ENCODE measurements at regions not wholly inside any gene's neighbourhood (a gene's known extent, or its start where the extent isn't known, plus 50 kb on each side); places are given as distances from the start of the nearest gene placed in this dataset.

DNA sequence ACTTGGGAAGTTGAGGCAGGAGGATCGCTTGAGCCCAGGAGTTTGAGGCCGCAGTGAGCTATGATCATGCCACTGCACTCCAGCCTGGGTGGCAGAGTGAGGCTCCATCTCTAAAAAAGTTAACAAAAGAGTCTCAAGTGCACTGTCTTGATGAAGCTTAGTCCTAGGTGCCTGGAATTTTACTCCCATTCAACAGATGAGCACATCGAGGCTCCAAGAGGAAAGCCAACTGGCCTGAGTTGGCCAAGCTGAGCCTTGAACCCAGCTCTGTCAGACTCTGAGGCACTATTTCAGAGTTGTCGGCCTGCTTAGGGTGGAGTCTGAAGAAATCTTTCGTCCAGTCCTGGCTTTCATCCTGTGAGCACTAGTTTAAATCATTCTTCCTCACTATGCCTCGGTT lies 98.1 kb upstream of the MAP1LC3B2 start:
- no peak for DNase-seq

DNA sequence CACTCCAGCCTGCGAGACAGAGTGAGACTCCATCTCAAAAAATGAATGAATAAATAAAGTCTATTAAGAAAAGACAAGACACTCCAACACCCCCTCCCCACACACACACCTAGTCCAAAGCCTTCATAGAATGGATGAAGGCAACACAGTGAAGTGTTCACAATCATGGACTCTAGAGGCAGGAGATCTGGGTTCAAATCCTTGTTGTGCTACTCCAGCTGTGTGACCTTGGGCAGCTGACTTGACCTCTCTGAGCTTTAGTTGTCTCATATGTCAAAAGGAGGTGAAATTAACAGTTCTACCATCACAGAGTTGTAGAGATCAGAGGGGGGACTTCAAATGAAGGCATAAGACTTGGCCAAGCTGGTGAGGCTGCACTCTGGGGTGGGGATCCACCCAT lies 95.8 kb upstream of the MAP1LC3B2 start:
- no peak for DNase-seq

DNA sequence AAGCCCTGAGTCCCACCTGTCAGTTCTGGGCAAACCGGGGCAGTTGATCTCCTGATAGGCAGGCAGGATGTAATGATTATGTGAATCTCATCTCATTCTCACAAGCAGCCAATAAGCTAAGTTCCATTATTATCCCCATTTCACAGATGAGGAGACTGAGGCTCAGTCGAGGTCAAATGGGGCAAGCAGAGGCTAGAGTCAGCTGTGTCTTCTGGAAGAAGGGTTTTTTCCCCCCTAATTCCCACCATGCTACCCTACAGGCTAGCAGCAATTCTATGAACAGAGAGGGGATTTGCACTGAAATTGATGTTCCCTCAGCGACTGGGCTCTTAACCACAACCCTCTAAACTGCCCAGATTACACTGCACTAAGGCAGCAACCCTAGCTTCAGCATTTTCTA lies 93.8 kb upstream of the MAP1LC3B2 start:
- DNase-seq = no peak

DNA sequence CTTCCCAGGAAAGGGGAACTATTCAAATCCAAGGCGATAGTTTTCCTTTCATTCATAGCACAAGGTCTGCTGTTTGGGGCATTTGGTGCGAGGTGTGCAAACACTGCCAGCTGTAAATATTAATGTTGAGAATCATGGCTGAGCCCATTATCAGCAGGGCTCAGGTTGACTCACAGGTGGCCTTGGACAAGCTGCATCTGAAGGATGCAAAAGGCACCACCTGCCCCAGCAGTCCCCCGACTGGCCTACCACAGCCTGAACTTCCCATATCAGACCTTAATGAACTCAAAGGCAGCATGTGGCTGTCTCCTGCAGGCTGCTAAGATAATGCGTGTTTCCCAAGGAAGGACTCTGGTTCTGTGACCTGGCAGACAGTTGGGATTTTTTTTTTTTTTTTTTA lies 93.3 kb upstream of the MAP1LC3B2 start:
- no peak for DNase-seq

DNA sequence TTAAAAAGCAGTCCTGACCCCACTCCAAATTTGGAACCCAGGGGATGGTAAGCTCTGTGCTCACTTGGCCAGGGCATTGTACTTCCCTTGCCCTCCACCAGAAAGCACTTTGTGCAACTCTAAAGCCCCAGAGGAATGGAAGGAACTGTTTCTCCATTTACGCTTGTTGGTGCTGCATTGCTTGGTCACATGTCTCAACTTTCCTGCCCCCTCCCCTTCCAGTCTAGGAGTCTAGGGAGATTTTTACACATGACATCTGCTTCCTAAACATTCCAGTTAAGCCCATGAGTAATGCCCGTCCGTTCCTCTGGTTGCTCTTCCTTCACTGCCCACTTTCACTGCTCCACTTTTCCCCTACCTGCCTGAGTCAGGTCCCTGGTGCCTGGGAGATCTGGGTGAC lies 92.6 kb upstream of the MAP1LC3B2 start:
- DNase-seq = no peak

DNA sequence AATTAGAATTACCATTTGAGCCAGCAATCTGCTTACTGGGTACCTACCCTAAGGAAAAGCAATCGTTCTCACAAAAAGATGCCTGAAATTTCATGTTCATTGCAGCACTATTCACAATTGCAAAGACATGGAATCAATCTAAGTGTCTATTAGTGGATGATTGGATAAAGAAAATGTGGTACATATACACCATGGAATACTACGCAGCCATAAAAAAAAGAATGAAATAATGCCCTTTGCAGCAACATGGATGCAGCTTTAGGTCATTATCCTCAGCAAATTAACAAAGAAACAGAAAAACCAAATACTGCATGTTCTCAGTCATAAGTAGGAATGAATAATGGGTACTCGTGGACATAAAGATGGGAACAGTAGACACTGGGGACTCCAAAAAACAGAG lies 89.8 kb upstream of the MAP1LC3B2 start:
- DNase-seq = no peak

DNA sequence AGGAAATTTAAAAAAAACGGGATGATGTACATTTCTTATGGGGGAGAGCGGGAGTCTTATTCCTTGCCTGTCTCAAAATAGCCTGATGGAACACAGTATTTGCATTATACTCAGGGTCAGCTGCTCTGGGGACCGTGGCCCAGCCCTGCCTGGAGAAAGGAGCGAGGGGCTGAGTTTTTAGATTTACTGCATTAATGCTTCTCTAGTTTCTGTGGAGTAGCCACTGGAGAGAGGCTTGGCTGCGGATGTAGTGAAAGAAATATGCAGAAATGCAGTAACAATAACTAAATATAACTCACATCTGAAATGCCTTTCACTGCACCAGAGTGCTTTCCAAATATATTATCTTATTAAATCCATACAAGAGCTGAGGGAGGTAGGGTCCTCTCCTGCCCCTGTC lies 87.6 kb upstream of the MAP1LC3B2 start:
- no peak for DNase-seq

DNA sequence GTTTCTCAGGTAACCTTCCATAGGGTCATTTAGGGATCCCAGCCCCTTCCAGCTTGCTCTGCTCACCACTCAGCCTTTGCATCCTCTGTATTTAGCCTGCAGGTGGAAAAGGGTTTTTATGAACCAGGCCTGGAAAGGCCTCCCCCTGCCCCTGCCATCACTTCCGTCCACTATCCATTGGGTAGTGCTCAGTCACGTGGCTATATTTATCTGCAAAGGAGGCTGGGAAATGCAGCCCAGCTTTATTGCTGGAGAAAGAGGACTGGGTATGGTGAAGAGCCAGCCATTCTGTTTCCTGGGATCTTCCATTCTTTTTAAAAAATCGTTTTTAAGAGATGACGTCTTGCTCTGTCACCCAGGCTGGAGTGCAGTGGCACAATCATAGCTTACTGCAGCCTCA lies 87.0 kb upstream of the MAP1LC3B2 start:
- no peak for DNase-seq

DNA sequence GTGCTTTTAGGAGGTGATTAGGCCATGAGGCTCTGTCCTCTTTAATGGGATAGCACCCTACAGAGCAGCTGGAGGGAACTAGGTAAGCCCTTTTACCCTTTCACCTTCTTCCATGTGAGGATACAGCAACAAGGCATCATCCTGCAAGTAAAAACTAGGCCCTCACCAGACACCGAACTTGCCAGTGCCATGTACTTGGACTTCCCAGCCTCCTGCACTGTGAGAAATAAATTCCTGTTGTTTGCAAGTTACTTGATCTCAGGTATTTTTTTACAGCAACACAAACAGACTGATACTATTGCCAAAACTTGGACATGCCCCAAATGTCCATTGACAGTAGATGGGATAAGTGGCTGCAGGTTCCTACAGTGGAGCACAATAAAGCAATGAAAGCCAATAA lies 85.8 kb upstream of the MAP1LC3B2 start:
- DNase-seq = no peak

DNA sequence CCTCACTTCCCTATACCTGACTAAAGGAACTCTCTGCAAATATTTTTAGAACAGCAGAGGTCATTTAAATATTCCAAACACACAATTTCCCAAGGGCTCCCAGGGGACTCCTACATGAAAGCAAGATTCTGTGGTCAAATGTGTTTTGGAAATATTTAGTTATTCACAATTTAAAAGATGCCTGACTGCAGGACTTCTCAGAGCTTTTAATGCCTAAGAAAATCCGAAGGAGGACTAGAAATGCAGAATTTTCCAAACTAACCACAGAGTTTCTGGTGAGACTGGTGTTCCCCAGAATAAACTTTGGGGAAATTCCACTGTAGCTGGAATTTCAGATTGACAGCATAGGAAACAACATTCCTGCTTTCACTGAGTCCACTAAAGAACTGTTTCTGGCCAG lies 84.8 kb upstream of the MAP1LC3B2 start:
- DNase-seq = no peak

DNA sequence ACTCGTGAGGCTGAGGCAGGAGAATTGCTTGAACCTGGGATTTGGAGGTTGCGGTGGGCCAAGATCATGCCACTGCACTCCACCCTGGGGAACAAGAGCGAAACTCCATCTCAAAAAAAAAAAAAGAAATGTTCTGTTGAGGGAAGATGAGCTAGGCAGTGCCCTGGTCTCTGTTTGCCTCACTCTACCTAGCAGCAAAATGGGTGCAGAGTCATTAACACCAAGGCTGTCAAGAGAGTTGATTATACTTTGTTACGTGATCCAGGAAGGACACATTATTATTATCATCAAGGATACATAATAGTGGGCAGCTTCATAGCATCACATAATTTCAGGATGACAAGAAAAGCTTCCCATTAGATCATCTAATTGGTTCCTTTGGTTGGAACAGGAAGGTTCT lies 84.3 kb upstream of the MAP1LC3B2 start:
- no peak for DNase-seq

DNA sequence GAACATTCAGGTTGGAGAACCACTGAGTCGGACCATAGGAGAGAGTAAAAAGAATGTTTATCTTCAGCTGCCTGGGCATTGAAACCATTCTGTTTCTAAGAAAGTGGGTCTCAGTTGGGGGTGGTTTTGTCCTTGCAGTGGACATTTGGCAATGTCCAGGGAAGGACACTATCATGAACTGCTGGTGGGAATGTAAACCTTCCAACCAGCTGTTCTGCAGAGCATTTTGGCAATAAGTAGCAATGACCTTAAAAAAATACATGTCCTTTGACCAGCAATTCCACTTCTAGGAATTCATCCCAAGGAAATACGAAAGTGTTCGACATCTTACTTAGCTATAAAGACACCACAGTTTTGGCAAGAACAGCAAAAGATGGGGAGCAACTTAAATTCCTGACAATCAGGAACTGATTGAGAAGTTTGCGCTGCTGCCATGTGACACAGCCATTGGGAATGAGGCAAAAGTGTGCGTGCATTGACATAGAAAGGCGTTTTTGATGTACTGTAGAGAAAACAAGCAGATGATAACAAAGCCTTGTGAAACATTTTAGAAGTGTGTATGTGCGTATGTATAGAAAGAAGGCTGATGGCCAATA lies 82.9 kb upstream of the MAP1LC3B2 start:
- no peak for DNase-seq

DNA sequence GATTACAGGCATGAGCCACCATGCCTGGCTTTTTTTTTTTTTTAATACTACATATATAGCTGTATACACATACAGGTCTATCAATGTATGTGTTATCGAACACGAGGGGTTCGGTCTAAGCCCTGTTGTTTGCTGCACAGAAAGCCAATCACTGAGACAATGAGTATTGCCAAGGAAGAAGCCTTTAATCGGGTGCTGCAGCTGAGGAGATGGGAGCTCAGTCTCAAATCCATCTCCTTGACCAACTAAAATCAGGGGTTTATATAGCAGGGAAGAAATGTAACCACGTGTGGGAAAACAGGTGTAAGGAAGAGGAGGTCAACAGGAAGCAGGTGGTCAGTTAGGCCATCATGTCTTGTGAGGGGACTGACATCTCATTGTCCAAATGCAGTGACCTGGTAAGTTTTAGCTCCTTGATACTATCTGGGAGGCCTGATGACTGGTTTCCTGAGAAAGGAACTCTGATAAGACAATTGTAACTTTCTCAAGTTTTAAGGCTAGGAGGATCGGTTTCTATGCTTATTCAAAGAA lies 80.9 kb upstream of the MAP1LC3B2 start:
- DNase-seq = no peak

DNA sequence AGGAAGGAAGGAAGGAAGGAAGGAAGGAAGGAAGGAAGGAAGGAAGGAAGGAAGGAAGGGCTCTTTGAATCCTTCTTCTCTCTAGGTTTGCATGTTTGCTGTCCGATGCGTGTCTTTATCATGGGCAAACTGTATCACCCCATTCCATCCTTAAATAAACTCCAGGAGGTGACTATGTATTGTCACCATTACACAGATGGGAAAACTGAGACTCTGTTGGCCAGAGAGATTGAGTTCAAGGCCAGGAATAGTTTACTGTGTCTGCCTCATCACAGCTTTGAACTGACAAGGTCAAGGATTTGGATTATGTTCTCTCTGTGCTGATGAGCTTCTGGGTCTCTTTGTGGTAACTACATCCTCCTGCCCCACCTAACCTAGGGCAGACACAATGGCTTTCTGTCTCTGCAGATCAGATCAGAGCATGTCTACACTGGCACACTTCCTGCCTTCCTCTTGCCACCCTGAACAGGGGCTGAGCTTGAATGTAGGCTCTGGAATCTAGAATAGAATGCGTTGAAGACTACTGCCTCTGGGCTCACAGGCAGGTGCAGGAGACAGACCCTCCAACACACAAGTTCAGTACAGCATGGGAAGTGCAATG lies 78.9 kb upstream of the MAP1LC3B2 start:
- no peak for DNase-seq

DNA sequence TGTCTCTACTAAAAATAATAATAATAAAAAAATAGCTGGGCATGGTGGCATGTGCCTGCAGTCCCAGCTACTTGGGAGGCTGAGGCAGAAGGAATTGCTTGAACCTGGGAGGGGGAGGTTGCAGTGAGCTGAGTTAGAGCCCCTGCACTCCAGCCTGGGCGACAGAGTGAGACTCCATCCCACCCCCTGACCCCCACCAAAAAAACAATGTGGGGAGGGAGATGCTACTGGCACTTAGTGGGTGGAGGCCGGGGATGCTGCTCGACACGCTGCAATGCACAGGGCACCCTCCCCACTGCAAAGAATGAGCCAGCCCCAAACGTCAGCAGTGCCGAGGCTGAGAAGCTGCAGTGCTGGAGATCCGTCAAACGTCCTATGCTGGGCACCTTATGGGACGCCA lies 77.5 kb upstream of the MAP1LC3B2 start:
- DNase-seq = no peak

DNA sequence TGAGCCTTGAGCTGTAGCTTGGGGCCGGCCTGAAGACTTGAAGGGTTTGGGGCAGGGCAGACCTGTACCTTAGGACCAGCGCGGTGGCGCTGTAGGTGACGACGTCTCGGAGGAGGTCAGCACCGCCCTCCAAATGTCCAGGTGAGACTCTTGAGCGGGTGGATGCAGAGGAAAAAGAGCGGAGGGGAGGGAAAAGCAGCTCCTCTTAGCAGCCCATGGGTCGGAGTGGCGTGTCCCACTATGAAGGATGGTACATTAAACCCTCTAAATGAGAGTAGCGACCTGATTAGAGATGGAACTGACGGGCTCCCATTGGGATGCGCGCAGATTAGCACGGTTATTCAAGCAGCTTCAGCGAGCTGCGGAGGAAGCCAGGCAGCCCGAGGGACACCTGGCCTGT lies 77.0 kb upstream of the MAP1LC3B2 start:
- no peak for DNase-seq

DNA sequence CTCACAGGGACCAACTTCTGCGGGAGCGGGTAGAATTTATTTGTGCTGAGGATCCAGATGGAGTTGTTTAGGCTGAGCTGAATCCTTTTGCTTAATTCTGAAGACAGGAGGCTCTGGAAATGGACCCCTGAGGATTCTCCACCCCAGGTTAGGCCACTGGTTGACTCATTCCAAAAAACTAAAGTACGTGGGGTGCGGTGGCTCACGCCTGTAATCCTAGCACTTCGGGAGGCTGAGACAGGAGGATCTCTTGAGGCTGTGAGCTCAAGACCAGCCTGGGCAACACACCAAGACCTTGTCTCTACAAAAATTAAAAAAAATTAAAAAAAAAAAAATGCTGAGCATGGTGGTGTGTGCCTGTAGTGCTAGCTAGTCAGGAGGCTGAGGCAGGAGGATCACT lies 76.3 kb upstream of the MAP1LC3B2 start:
- DNase-seq = no peak

DNA sequence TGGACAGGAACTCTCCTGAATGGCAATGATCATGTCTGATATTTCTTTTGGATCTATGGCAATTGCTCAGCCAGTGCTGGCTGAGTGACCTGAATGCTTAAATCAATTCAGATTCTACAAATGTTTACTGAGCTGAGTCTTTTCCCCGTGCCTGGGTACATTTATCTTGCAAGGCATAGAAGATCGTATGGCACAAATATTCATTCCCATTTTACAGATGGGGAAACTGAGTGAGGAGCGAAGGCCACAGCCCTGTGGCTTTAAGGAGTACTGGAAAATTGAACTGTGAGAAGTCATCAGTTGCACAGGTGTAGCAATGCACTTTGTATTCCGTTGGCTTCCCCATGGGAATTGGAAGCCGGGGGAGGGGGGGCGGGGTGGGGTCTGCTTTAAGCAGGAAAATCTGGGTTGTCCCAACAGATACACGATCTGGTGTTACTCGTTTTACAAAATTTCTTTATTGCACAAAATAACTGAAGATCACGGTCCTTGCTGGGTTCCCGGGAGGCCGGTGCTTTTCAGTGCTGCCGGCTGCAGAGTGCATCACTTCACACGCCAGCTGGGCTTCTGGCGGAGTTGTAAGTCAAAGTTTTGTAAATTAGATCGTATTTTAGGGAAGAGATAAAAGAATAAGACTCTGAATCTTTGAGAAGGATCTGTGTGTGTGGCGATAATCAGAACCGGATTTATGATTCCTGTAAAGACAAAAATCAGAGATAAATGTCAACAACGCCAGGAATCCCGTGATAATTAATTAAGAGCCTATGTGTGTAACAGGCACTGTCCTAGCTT lies 75.0 kb upstream of the MAP1LC3B2 start:
- DNase-seq = no peak

DNA sequence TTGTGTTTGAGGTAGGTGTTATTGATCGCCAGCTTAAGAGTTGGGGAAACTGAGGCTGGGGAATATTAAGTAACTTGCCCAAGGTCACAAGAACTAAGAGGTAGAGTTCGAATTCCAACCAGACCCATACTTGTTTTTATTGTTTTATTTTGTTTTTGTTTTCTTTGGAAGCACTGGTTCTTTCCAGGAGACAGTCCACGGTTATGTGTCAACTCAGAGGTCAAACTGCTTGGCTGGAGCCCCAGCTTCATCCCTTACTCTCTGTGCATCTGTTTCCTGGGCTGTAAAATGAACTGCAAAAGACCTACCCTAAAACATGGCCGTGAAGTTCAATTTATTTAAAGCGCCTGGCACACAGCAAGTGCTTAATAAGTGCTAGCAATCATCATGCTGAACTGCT lies 74.4 kb upstream of the MAP1LC3B2 start:
- no peak for DNase-seq

DNA sequence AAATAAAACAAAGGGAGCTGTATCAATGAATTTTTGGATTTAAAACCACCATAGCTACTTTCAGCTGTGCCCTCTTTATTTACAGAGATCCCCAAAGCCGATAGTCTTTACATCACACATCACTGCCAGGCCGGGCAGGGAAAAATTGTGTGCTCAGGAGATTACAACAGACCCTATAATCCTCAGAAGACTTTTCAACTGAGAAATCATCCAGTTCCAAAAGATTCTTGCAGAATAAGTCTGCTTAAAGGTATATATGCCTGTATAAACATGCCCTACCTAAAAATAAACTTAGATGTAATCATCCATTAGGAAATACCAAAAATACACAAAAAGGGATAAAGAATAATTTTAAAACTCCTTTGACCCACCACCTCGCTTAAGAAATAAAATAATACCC lies 70.1 kb upstream of the MAP1LC3B2 start:
- no peak for DNase-seq

DNA sequence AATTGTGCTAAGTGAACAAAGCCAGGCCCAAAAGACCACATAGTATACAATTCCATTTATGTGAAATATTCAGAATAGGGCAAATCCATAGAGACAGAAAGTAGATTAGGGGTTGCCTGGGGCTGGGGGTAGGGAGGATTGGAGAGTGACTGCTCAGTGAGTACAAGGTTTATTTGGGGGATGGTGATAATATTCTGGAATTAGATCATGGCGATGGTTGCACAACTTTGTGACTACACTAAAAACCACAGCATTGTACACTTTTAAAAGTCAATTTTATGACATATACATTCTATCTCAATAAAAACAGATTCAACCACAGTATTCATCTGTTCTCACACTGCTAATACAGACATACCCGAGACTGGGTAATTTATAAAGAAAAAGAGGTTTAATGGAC lies 68.7 kb upstream of the MAP1LC3B2 start:
- no peak for DNase-seq

DNA sequence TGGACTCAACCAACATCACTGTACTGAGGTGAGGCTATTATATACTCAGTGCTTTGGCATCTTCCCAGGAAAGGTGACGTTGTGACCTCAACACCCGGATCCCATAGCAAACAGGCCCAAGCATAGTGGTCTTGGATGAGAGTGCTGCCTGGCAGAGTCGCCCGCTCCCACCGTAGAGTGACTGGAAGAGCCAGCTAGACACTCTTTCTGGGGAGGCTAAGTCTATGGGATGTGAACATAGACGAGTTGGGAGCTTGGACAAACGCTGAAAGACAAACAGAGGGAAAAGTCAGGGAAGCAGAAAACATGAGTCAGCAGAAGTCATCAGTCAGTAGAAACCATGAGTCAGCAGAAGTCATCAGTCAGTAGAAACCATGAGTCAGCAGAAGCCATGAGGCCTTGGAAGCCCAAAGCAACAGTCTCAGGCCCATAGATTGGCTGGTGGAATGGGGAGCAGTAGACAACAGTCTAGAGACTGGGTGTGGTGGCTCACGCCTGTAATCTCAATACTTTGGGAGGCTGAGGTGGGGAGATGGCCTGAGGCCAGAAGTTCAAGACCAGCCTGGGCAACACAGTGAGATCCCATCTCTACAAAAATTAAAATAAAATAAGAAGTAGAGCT lies 66.4 kb upstream of the MAP1LC3B2 start:
- no peak for DNase-seq

DNA sequence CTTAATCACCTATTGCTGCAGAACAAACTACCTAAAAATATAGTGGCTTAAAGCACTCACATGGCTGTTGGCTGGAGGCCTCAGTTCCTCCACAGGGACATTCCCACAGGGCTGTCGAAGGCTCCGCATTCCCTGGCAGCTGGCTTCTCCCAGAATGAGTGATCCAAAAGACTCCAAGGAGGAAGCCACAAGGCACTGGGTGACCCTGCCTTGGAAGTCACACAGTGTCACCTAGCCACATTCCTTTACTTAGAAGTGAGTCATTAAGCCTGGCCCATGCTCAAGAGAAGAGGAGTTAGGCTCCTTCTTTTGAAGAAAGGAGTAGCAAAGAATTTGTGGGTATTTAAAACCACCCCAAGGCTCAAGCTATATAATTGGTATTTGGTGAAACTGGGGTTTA lies 63.9 kb upstream of the MAP1LC3B2 start:
- DNase-seq = no peak

DNA sequence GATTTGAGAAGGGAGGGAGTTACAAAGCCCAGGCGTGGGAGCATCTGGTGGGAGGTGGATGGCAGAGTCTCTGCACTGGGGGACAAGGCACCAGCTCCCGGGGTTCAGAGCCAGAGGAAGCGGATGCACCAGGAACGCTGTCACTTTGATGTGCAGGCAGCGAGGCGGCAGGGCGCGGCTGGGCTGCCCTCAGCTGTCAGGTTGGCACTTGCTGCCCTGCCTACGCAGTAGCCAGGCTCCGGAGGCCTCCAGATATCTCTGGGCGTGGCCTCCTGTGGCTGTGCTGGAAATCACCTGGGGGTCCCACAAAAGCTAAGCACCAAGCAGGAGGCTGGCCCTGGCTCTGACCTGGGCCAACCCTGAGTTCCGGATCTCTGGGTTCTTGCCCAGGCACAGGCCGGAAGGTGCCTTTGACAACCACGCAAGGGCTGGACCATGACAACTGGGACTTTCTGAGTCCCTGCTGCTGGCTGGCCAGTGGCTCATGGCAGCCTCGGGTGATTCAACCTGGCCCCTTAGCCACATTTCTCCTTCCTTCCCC lies 62.1 kb upstream of the MAP1LC3B2 start:
- no peak for DNase-seq

All from NCI-H1092 (cell line).